SJSA1 (cell line): ENCODE measurements at regions not wholly inside any gene's neighbourhood (a gene's known extent, or its start where the extent isn't known, plus 50 kb on each side); places are given as distances from the start of the nearest gene placed in this dataset.
"Not testable (repeated sequence)": the region's sequence is repeated elsewhere in the genome, so short reads cannot be mapped to it uniquely, and the experiment has no call there.

ENCODE experiments used
- DNase-seq, 2 experiments: peaks; one replicate each; pipeline ENCODE4 v3.0.0-alpha.2; 2015 to 2020; ENCODE audit warnings: low spot score in 2 of 2, low read depth in 1 of 2
- H3K27ac ChIP-seq: fragments of 250-450 bp; sonication (Bioruptor Pico); 2 replicates; pipeline ENCODE4 v1.5.1; 2020; ENCODE audit warnings: mild to moderate bottlenecking, moderate library complexity
- H3K27me3 ChIP-seq: fragments of 250-450 bp; sonication (Bioruptor Pico); replicated peaks from 2 replicates; pipeline ENCODE4 v1.5.1; 2020; ENCODE audit warnings: mild to moderate bottlenecking, moderate library complexity
- H3K36me3 ChIP-seq: fragments of 250-450 bp; sonication (Bioruptor Pico); 2 replicates; pipeline ENCODE4 v1.5.1; 2020; ENCODE audit warnings: mild to moderate bottlenecking
- H3K4me1 ChIP-seq: fragments of 250-450 bp; sonication (Bioruptor Pico); replicated peaks from 2 replicates; pipeline ENCODE4 v1.6.1; 2021; ENCODE audit warnings: mild to moderate bottlenecking
- H3K4me3 ChIP-seq: fragments of 250-450 bp; sonication (Bioruptor Pico); 2 replicates; pipeline ENCODE4 v1.5.1; 2020; ENCODE audit warnings: mild to moderate bottlenecking
- H3K9me3 ChIP-seq: fragments of 250-450 bp; sonication (Bioruptor Pico); replicated peaks from 2 replicates; pipeline ENCODE4 v1.5.1; 2020; ENCODE audit warnings: mild to moderate bottlenecking

DNA sequence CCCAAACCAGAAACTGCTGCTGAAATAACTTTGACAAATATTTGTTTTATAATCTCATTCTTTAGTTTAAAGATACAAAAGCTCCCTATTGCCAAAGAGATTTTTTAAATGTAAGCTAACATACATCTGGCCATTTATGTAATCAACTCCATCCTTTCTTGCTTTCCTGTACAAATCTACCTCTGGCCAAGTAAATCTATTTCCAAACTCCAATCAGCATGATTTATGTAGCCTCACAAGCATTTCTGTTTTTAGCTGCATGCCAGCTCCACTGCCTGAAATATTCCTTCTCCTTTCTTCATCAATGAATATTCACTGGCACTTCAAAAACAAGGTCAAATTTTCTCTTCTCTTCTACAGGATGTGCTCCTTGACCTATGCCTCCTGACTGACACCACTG lies 80.0 kb downstream of the SHOX2 start:
- Histone ChIP-seq H3K4me3 (no peak overlapping the region), H3K9me3 (no peaks in the 10 kb centered on the region), H3K36me3 (no peaks in the 10 kb centered on the region), H3K27me3 (no peaks in the 10 kb centered on the region), H3K4me1 (no peaks in the 10 kb centered on the region), H3K27ac (no peak overlapping the region)
- no peak for DNase-seq

DNA sequence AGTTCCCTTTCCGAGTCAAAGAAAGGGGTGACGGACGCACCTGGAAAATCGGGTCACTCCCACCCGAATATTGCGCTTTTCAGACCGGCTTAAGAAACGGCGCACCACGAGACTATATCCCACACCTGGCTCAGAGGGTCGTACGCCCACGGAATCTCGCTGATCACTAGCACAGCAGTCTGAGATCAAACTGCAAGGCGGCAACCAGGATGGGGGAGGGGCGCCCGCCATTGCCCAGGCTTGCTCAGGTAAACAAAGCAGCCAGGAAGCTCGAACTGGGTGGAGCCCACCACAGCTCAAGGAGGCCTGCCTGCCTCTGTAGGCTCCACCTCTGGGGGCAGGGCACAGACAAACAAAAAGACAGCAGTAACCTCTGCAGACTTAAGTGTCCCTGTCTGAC lies 86.3 kb downstream of the SHOX2 start:
- H3K27me3 ChIP-seq, DNase-seq, H3K27ac ChIP-seq, H3K4me1 ChIP-seq, H3K36me3 ChIP-seq, H3K4me3 ChIP-seq, H3K9me3 ChIP-seq: not testable (repeated sequence)

DNA sequence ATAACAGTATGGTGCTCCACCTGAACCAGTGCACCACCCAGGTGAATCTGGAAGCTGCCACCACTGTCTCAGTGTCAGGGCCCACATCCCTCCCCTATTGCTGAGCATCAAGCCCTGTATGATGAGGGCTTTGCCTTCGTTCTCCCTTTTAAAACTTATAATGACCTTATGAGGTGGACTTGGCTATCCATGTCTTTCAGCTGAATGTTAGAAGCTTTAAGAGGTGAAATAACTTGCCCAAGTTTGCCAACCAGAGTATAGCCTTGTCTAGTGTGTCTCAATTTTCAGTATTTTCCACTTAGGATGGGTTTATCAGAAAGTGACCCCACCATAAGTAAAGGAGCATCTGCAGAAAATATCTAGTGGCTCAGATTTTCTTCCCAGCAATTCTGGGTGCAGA lies 87.8 kb downstream of the SHOX2 start:
- H3K36me3 ChIP-seq, result no peaks in the 10 kb centered on the region
- H3K27ac ChIP-seq, result no peak overlapping the region
- no peak overlapping the region for H3K4me3 ChIP-seq
- H3K27me3 ChIP-seq, result no peaks in the 10 kb centered on the region
- H3K4me1 ChIP-seq, result no peaks in the 10 kb centered on the region
- no peaks in the 10 kb centered on the region for H3K9me3 ChIP-seq
- no peak for DNase-seq

DNA sequence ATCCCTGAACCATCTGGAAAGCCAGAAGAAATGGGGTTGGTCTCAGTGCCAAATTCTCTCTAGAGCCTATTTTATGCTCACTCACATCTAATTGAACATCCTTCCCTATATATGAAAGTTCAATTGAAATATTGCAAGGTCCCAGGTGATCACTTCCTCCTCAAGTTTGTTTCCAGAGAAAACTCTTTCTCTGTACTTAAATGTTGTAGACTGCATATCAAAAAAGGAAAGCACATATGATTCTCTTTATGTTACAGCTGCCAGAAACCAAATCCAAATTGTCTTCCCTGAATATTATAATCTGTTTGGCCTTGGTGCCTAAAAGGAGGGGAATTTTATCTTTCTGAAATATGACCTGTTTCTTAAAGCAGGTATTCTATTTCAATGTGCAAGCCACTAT lies 93.3 kb downstream of the SHOX2 start:
- Histone ChIP-seq H3K4me1 (no peaks in the 10 kb centered on the region), H3K4me3 (no peak overlapping the region), H3K36me3 (no peaks in the 10 kb centered on the region), H3K9me3 (no peaks in the 10 kb centered on the region), H3K27me3 (no peaks in the 10 kb centered on the region), H3K27ac (no peak overlapping the region)
- DNase-seq, result no peak

DNA sequence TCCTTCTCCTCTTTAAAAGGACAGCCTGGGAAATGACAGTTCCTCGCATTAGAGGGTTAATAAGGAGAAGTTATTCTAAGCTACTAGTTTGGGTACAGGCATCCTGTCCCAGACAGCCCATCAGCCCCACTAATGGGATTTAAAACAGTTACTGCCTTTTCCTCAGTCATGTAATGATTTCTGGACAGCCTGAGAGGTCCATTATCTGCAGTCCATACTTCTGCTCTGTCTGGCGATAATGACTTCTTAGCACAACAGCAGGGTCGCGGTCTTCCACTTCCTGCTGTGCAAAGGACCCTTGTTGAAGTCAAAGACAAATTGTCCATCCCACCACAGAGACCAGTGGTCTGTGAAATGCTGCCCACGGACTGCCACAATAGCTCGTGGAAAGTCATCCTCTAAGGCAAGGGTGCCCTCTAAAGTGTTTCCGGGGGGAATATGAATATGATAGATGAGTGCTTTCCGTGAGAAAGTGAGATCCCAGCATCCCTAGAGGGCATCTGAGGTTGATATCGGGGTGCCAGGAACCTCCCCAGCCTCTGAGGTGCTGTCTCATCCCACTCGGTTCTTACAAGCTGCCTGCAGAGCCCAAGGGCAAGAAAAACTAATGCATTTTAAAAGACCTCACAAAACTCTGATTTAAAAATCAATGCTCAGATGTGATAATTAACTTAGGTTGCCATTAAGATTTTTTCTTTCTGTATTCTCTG lies 100.7 kb downstream of the SHOX2 start:
- Histone ChIP-seq H3K4me1 (no peaks in the 10 kb centered on the region), H3K27me3 (no peaks in the 10 kb centered on the region), H3K27ac (no peak overlapping the region), H3K9me3 (no peaks in the 10 kb centered on the region), H3K36me3 (no peaks in the 10 kb centered on the region), H3K4me3 (no peak overlapping the region)
- DNase-seq, result no peak

DNA sequence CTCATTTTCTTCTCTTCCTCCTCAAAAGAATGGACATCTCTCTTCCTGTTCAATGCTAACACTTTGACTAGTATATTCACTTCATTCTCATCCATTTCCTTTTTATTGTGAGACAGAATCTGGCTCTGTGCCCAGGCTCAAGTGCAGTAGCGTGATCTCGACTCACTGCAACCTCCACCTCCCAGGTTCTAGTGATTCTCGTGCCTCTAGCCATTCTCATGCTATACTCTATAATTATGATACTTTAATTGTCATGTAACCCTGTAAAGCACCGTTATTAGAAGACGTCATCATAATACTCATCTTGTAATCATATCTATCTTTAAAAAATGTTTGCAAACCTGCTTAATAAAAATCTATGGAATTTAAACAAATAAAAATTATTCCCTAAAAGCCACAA lies 107.0 kb downstream of the SHOX2 start:
- Histone ChIP-seq H3K4me1 (no peaks in the 10 kb centered on the region), H3K27ac (no peak overlapping the region), H3K9me3 (no peaks in the 10 kb centered on the region), H3K27me3 (no peaks in the 10 kb centered on the region), H3K4me3 (no peak overlapping the region), H3K36me3 (no peaks in the 10 kb centered on the region)
- DNase-seq, result no peak

DNA sequence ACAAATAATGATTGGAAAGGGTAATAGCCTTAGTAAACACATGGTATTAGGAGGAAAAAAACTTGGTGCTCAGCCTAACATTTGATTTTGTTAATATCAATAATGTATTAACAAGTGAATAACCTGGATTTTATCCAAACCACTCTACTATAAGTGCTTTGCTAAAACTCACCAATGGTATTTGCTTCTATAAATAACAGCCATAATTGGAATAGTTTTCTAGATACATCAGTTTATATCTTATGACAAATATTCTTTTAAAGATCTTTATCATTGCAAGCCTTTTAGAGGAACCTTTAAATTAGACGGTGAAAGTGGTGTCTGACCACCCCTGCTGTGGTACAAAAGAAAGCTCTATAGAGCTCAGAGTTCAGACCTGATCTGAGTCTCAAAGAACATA lies 123.9 kb downstream of the SHOX2 start:
- H3K9me3 ChIP-seq, result no peaks in the 10 kb centered on the region
- no peak for DNase-seq
- no peak overlapping the region for H3K27ac ChIP-seq
- H3K27me3 ChIP-seq, result no peaks in the 10 kb centered on the region
- H3K4me3 ChIP-seq, result no peak overlapping the region
- H3K36me3 ChIP-seq, result no peaks in the 10 kb centered on the region
- no peaks in the 10 kb centered on the region for H3K4me1 ChIP-seq

DNA sequence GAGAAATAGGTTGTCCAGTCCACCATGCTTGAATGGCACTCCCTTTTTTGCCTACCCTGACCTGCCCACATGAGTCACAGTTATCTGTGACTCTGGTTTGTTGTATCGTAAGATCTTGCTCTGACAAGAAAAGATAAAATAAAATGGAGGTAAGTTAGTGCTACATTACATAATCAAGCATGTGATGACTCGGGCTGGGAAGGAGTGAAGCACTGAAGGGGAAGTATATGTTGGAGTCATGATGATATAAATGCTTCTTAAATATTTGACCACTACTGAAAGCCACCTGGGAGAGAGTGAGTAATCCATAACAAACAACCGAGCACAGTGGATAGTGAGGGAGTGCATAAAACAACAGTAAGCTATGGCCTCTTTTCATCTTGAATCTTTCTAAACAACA lies 124.4 kb downstream of the SHOX2 start:
- no peak for DNase-seq
- H3K4me3 ChIP-seq, result no peak overlapping the region
- no peaks in the 10 kb centered on the region for H3K9me3 ChIP-seq
- H3K27ac ChIP-seq, result no peak overlapping the region
- no peaks in the 10 kb centered on the region for H3K4me1 ChIP-seq
- no peaks in the 10 kb centered on the region for H3K27me3 ChIP-seq
- H3K36me3 ChIP-seq, result no peaks in the 10 kb centered on the region

DNA sequence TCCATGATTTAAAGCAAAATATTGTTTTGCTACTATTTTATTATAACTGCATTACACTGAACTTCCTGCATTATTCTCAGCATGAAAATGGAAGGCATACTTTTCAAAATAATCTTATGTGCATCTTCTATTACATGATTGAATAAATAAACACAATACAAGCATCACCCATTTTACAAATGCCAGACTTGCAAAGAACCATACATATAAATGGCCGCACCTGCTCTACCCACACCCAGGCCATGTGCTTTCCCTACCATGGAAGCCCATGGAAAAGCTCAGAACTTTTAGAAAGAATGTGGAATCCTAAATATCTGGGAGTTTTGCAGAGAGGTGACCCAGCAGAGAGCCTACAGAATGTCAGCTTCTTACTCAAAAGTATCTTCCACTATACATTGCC lies 127.2 kb downstream of the SHOX2 start:
- Histone ChIP-seq H3K27me3 (no peaks in the 10 kb centered on the region), H3K36me3 (no peaks in the 10 kb centered on the region), H3K4me3 (no peak overlapping the region), H3K27ac (no peak overlapping the region), H3K9me3 (no peaks in the 10 kb centered on the region), H3K4me1 (no peaks in the 10 kb centered on the region)
- DNase-seq, result no peak

DNA sequence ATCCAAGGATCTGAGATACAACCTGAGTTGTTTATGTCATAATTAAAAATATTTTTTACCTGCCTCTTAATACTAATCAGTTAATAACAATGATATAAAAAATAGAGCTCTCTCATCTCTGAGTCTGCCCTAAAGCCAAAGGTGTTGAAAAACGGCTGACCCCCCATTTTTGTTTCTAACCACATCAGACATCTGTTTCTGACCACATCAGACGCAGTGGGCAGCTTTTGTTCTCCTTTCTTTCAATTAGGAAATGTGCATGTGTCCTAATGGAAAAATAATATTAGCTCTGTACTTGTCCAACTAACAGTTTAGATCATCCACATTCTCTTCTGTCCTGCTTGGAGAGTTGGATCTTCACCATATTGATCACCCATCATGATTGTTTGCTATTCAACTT lies 144.6 kb downstream of the SHOX2 start:
- Histone ChIP-seq H3K36me3 (no peaks in the 10 kb centered on the region), H3K4me3 (no peak overlapping the region), H3K27ac (no peak overlapping the region), H3K27me3 (no peaks in the 10 kb centered on the region), H3K4me1 (no peaks in the 10 kb centered on the region), H3K9me3 (no peaks in the 10 kb centered on the region)
- DNase-seq, result no peak

DNA sequence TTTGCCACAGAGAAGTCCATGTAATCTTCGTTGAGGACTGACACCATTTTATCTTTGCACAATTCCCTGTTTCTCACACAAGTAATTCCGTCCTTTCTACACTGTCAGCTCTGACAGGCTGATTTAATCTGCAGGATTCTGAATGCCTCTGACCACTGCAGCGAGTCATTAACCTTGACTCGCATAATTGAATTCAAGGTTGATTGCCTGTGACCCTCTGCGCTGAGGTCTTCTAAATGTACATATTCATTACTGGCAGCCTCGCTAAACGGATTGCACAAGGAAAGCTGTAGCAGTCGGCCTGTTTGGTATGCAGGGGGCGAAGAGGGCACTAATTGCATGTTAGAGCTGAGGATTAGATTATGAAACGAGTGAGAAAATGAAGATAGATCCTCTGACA lies 147.8 kb downstream of the SHOX2 start:
- no peaks in the 10 kb centered on the region for H3K4me1 ChIP-seq
- H3K27ac ChIP-seq, result no peak overlapping the region
- DNase-seq, result no peak
- H3K9me3 ChIP-seq, result no peaks in the 10 kb centered on the region
- H3K36me3 ChIP-seq, result no peaks in the 10 kb centered on the region
- H3K27me3 ChIP-seq, result no peaks in the 10 kb centered on the region
- H3K4me3 ChIP-seq, result no peak overlapping the region

DNA sequence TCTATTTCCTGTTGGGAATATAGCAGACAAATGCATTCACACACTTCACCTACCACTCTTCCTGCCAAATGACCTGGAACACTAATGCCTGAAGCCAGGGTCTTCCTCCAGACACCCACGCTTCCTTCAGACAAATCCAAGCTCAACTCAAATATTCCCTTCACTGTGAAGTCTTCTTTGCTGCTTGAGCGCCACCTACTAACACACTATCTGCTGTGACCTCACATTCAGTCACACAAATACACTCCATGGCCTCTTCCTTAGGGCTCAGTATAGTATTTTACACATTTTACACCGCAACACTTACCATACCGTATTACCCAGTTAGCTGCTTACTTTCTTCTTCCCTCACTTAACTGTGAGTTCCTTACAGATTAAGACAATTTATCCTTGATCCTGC lies 149.4 kb downstream of the SHOX2 start:
- H3K4me3 ChIP-seq, result no peak overlapping the region
- no peaks in the 10 kb centered on the region for H3K4me1 ChIP-seq
- no peaks in the 10 kb centered on the region for H3K27me3 ChIP-seq
- no peak for DNase-seq
- H3K27ac ChIP-seq, result no peak overlapping the region
- no peaks in the 10 kb centered on the region for H3K9me3 ChIP-seq
- no peaks in the 10 kb centered on the region for H3K36me3 ChIP-seq

DNA sequence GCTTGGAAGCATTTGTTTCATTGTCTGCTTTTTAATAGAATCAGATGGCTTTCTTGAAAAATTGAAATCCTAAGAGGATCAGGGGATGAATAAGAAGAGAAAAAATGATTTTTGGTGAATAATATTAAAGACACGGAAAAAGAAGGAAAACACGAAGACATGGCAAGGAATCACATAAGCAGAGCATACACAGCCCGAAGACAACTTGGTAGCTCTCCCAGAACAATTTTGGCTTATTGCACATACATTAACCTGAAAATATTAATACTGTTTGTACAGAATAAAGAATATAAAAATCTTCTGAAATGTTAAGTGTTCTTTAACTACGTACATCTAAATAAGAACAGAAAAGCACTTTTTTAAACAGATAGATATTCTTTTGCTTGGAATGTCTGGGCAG lies 150.0 kb downstream of the SHOX2 start:
- no peaks in the 10 kb centered on the region for H3K4me1 ChIP-seq
- no peaks in the 10 kb centered on the region for H3K27me3 ChIP-seq
- no peak for DNase-seq
- H3K9me3 ChIP-seq, result no peaks in the 10 kb centered on the region
- no peaks in the 10 kb centered on the region for H3K36me3 ChIP-seq
- no peak overlapping the region for H3K4me3 ChIP-seq
- H3K27ac ChIP-seq, result no peak overlapping the region

DNA sequence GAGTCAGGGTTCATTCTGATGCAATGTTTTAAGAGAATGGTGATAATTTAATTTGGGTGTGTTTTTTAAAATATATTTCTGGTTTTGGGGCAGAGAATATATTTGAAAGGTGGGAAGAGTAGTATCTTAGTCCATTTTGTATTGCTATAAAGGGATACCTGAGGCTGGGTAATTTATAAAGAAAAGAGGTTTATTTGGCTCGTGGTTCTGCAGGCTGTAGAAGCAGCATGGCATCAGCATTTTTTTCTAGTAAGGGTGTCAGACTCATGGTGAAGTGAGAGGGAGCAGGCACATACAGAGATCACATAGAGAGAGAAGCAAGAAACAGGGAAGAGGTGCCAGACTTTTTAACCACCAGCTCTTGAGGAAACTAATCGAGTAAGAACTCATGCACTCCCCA lies 152.7 kb downstream of the SHOX2 start:
- no peak for DNase-seq
- Histone ChIP-seq H3K4me1 (no peaks in the 10 kb centered on the region), H3K27me3 (no peaks in the 10 kb centered on the region), H3K36me3 (no peaks in the 10 kb centered on the region), H3K9me3 (no peaks in the 10 kb centered on the region), H3K27ac (no peak overlapping the region), H3K4me3 (no peak overlapping the region)

DNA sequence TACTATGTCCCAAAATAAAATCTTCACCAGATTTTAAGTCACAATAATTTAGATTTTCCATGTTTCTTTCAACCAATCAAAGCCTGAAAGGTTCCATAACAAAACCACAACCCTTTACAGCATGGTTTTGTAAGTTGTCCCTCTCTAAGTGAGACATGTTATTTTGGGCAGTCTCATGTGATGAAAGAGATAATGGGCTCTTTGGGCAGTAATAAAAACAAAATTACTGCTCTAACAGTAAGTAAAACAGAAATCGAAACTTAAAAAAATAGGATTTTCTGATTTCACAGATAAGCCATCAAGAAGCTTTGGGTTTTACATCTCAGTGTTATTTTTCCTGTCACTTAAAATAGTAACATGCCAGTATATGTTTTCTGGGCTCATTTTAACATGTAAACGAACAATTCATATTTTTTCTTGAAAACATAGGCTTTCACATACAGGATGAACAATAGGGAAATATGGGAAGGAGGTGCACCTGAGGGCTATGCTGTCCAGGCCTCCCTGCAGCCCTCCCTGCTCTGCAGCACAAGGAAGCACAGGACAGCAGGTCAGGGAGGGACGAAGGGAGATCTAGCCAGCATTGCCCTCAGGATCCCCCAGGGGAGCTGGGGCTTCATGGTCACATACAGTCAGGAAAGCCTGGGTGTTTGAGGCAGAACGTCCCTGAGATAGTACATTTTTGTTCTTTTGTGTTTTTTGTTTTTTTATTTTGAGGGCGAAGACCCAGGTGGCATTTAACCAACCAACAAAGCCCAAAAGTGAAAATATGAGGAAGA lies 157.4 kb downstream of the SHOX2 start:
- no peak for DNase-seq
- Histone ChIP-seq H3K4me1 (no peaks in the 10 kb centered on the region), H3K9me3 (no peaks in the 10 kb centered on the region), H3K27ac (no peak overlapping the region), H3K27me3 (no peaks in the 10 kb centered on the region), H3K4me3 (no peak overlapping the region), H3K36me3 (no peaks in the 10 kb centered on the region)
